Suprapubic skin (tissue), 3 donors: ENCODE measurements at regions not wholly inside any gene's neighbourhood (a gene's known extent, or its start where the extent isn't known, plus 50 kb on each side); places are given as distances from the start of the nearest gene placed in this dataset.

Source experiments
- POLR2A ChIP-seq, 2 donors: fragments of 450-650 bp; IDR thresholded peaks; one replicate each; pipeline ENCODE4 v1.6.1; 2017; ENCODE audit warnings: antibody characterized with exemption in 2 of 2, mild to moderate bottlenecking in 2 of 2, moderate library complexity in 2 of 2
- TF ChIP-seq, protein P1 (sequence below), 2 donors: fragments of 200-600 bp in 1 of 2; fragments of 450-650 bp in 1 of 2; sonication (generic) in 1 of 2; IDR thresholded peaks; one replicate each; pipeline ENCODE4 v1.5.1; 2016 to 2019; ENCODE audit warnings: antibody characterized with exemption in 2 of 2, mild to moderate bottlenecking in 1 of 2, moderate library complexity in 1 of 2

DNA sequence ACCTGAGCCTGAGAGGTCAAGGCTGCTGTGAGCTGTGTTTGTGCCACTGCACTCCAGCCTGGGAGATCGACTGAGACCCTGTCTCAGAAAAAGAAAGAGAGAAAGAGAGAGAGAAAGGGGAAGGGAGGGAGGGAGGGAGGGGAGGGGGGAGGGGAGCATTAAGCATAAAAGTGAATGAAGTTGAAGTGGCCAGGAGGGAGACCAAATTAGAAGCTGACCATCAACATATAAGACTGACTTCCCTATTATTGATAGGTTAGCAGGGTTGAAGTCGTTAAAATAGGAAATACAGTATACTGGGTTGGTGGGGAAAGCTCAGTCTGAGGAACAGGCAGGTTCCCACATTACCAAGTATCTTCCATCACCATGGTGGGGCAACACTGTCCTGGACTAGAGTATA is 117.1 kb upstream of the MKLN1 start:
- no peak for TF ChIP-seq POLR2A (IDR thresholded peaks at IDR 0.05)
- TF ChIP-seq, protein P1, sequence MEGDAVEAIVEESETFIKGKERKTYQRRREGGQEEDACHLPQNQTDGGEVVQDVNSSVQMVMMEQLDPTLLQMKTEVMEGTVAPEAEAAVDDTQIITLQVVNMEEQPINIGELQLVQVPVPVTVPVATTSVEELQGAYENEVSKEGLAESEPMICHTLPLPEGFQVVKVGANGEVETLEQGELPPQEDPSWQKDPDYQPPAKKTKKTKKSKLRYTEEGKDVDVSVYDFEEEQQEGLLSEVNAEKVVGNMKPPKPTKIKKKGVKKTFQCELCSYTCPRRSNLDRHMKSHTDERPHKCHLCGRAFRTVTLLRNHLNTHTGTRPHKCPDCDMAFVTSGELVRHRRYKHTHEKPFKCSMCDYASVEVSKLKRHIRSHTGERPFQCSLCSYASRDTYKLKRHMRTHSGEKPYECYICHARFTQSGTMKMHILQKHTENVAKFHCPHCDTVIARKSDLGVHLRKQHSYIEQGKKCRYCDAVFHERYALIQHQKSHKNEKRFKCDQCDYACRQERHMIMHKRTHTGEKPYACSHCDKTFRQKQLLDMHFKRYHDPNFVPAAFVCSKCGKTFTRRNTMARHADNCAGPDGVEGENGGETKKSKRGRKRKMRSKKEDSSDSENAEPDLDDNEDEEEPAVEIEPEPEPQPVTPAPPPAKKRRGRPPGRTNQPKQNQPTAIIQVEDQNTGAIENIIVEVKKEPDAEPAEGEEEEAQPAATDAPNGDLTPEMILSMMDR (IDR thresholded peaks at IDR 0.05), result no peak
